ENCODE measurements at regions not wholly inside any gene's neighbourhood (a gene's known extent, or its start where the extent isn't known, plus 50 kb on each side); places are given as distances from the start of the nearest gene placed in this dataset.

- Histone ChIP-seq H3K27me3 (ENCODE audit: control insufficient read depth in 2 of 2, insufficient read depth in 2 of 2, low read length in 2 of 2) (no peaks in the 10 kb centered on the region), H3K9me3 (replicated peaks in 1 of 2; ENCODE audit: control insufficient read depth in 1 of 2, insufficient read depth in 1 of 2, low read length in 2 of 2) (peaks cover 5 to 6% of the 10 kb centered on the region in 2 donors), H3K36me3 (replicated peaks in 1 of 2; ENCODE audit: control insufficient read depth in 1 of 2, insufficient read depth in 2 of 2, low read length in 2 of 2) (no peaks in the 10 kb centered on the region), H3K27ac (ENCODE audit: low read depth in 1 of 2, low read length in 2 of 2) (no peak overlapping the region), H3K4me2 (replicated peaks; ENCODE audit: extremely low read depth, low read length, poor library complexity, severe bottlenecking) (no peak overlapping the region), H3K4me1 (ENCODE audit: control insufficient read depth in 1 of 2, insufficient read depth in 2 of 2, low read length in 2 of 2) (no peaks in the 10 kb centered on the region), H2AFZ (ENCODE audit: insufficient read depth, low read depth, low read length, poor library complexity, severe bottlenecking) (no peak overlapping the region), H4K20me1 (ENCODE audit: insufficient read depth, low read length) (no peaks in the 10 kb centered on the region), H3K9ac (ENCODE audit: insufficient read depth, low read length, poor library complexity, severe bottlenecking) (no peak overlapping the region), H3K79me2 (ENCODE audit: insufficient read depth, low read length) (no peaks in the 10 kb centered on the region), H3K4me3 (replicated peaks in 1 of 3; ENCODE audit: low read depth in 2 of 3, low read length in 3 of 3) (no peak overlapping the region)
- Mint-ChIP-seq H3K4me3 (no peak overlapping the region), H3K4me1 (no peaks in the 10 kb centered on the region), H3K9me3 (peaks cover 2 to 11% (median 6%) of the 10 kb centered on the region in 7 donors), H3K27ac (no peak overlapping the region), H3K27me3 (ENCODE audit: low read depth in 3 of 3) (no peaks in the 10 kb centered on the region), H3K36me3 (no peaks in the 10 kb centered on the region)
- TF ChIP-seq, protein P1, sequence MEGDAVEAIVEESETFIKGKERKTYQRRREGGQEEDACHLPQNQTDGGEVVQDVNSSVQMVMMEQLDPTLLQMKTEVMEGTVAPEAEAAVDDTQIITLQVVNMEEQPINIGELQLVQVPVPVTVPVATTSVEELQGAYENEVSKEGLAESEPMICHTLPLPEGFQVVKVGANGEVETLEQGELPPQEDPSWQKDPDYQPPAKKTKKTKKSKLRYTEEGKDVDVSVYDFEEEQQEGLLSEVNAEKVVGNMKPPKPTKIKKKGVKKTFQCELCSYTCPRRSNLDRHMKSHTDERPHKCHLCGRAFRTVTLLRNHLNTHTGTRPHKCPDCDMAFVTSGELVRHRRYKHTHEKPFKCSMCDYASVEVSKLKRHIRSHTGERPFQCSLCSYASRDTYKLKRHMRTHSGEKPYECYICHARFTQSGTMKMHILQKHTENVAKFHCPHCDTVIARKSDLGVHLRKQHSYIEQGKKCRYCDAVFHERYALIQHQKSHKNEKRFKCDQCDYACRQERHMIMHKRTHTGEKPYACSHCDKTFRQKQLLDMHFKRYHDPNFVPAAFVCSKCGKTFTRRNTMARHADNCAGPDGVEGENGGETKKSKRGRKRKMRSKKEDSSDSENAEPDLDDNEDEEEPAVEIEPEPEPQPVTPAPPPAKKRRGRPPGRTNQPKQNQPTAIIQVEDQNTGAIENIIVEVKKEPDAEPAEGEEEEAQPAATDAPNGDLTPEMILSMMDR (IDR thresholded peaks at IDR 0.05), result no peak
- intact Hi-C loops (cut with micrococcal nuclease), result no loop called here
- DNase-seq, result no peak
- no CpG with 5 or more reads among the region's 2 CpGs for WGBS (ENCODE audit: insufficient coverage)
These were observed 301.4 kb downstream of the TENT4A start for GRCh38 chr5:7014611-7015010.

GRCh38 chr5:7015586-7016256 lies 302.5 kb downstream of the TENT4A start:
- no peaks in the 10 kb centered on the region for H3K4me1 ChIP-seq (ENCODE audit: control insufficient read depth in 1 of 2, insufficient read depth in 2 of 2, low read length in 2 of 2)
- no peak overlapping the region for H2AFZ ChIP-seq (ENCODE audit: insufficient read depth, low read depth, low read length, poor library complexity, severe bottlenecking)
- H3K9me3 Mint-ChIP-seq, result peaks cover 3 to 15% (median 10%) of the 10 kb centered on the region in 7 donors
- no peak overlapping the region for H3K4me3 ChIP-seq (replicated peaks in 1 of 3; ENCODE audit: low read depth in 2 of 3, low read length in 3 of 3)
- H3K36me3 Mint-ChIP-seq, result no peaks in the 10 kb centered on the region
- no peak overlapping the region for H3K27ac ChIP-seq (ENCODE audit: low read depth in 1 of 2, low read length in 2 of 2)
- no peaks in the 10 kb centered on the region for H3K27me3 Mint-ChIP-seq (ENCODE audit: low read depth in 3 of 3)
- H3K4me2 ChIP-seq (replicated peaks; ENCODE audit: extremely low read depth, low read length, poor library complexity, severe bottlenecking), result no peak overlapping the region
- H3K27ac Mint-ChIP-seq, result no peak overlapping the region
- 92% methylated on average over 2 of the region's 6 CpGs for WGBS (ENCODE audit: insufficient coverage)
- H3K9ac ChIP-seq (ENCODE audit: insufficient read depth, low read length, poor library complexity, severe bottlenecking), result no peak overlapping the region
- no peaks in the 10 kb centered on the region for H4K20me1 ChIP-seq (ENCODE audit: insufficient read depth, low read length)
- H3K79me2 ChIP-seq (ENCODE audit: insufficient read depth, low read length), result no peaks in the 10 kb centered on the region
- TF ChIP-seq, protein P1 (IDR thresholded peaks at IDR 0.05), result no peak
- peaks cover 5 to 12% of the 10 kb centered on the region in 2 donors for H3K9me3 ChIP-seq (replicated peaks in 1 of 2; ENCODE audit: control insufficient read depth in 1 of 2, insufficient read depth in 1 of 2, low read length in 2 of 2)
- no peaks in the 10 kb centered on the region for H3K27me3 ChIP-seq (ENCODE audit: control insufficient read depth in 2 of 2, insufficient read depth in 2 of 2, low read length in 2 of 2)
- intact Hi-C loops (cut with micrococcal nuclease), result no loop called here
- no peaks in the 10 kb centered on the region for H3K4me1 Mint-ChIP-seq
- no peak overlapping the region for H3K4me3 Mint-ChIP-seq
- DNase-seq, result no peak
- no peaks in the 10 kb centered on the region for H3K36me3 ChIP-seq (replicated peaks in 1 of 2; ENCODE audit: control insufficient read depth in 1 of 2, insufficient read depth in 2 of 2, low read length in 2 of 2)
